ENCODE measurements at regions not wholly inside any gene's neighbourhood (a gene's known extent, or its start where the extent isn't known, plus 50 kb on each side); places are given as distances from the start of the nearest gene placed in this dataset.
"Not testable (repeated sequence)": the region's sequence is repeated elsewhere in the genome, so short reads cannot be mapped to it uniquely, and the experiment has no call there.

DNA sequence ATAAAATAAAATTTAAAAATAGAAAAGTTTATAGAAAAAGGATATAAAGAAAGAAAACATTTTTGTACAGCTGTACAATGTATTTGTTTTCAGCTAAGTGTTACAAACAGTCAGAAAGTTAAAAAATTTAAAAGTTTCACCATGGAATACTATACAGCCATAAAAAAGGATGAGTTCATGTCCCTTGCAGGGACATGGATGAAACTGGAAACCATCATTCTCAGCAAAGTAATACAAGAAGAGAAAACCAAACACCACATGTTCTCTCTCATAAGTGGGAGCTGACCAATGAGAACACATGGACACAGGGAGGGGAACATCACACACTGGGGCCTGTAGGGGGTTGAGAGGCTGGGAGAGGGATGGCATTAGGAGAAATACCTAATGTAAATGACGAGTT is 229.9 kb upstream of the MCHR2 start:
- DNase-seq, result not testable (repeated sequence)

DNA sequence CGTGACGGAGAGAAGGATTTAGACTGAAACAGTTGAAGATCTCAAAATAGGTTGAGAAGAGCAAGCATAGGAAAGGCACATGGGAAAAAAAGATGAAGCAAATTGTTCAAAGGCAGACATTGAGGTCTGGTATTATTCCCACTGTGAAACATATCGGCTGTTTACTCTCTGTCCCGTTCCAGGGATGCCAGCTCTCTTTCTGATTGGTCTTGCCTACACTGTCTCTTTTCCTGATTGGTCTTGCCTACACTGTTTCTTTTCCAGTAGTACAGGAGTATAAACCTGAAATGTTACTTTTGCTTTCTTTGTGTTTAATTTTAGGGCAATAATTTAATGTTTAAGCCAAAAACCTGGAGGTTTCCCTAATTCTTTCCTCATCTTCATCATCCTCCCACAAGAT is 226.5 kb upstream of the MCHR2 start:
- no peak for DNase-seq

DNA sequence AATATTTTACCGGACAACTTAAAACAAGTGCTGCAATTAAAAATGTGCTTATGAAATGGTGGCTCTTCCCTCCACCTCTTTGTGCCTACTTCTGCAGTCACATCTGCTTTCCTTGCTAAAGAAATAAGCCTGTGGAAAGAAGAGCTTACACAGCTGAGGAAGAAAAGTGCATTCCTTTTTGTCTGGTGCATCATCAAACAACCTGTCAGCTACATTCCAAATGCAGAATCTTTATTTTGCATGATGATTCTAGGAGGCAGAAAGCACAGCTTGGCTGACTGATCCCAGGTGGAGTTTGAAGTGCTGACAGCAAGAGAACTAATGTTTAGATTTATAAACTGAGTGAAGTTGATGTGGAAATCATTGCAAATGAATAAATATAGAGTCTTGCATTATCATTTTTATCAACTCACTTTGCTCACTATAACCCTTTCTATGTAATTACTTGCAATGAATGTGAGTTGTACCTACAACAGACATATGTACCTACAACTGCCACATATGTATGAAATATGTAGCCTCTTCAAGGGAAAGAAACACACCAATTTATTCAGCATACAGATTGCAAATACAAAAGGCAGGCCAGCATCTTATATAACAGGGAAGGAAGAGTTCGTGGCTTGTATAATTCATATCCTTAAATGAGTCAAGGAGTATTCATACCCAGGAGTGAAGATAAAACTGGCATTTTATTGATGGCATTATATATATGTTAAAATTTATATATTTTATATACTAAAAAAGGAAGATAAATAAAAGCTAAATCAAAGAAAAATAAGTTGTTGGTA is 223.4 kb upstream of the MCHR2 start:
- DNase-seq, result no peak

DNA sequence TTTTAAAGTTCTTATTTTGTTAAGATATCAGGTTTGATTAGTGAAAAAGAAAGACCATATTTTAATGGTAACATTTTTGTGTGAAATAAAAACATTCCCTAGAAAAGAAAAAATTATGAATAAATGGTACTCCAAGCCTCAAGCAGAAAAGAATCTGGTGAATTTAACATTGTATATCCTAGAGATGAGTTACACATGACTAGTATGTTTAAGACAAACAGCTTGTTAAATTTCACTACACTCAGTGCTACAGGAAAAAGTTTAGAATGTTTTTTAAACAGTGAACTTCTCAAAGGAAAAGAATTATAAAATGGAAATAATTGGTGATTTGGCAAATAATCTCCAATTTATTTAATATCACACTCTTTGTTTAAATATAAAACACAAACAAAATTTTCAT is 222.7 kb upstream of the MCHR2 start:
- DNase-seq, result no peak

DNA sequence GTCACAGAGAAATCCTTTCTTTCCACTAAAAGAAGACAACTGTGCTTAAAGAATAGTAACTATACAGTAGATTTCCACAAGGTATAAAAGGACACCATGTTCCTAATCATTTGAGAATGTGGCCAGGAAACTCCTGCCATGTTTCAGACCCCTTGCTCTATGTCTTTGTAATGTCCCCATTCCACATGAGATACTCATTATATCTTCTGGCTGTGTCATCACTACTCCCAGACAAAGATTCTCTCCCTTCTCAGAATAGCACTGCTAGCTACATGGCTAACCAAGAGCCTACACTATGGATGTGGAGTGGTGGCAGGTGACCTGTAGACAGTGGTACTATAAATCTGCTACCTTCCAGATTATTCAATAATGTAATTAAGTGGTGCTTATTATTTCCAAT is 218.1 kb upstream of the MCHR2 start:
- no peak for DNase-seq

DNA sequence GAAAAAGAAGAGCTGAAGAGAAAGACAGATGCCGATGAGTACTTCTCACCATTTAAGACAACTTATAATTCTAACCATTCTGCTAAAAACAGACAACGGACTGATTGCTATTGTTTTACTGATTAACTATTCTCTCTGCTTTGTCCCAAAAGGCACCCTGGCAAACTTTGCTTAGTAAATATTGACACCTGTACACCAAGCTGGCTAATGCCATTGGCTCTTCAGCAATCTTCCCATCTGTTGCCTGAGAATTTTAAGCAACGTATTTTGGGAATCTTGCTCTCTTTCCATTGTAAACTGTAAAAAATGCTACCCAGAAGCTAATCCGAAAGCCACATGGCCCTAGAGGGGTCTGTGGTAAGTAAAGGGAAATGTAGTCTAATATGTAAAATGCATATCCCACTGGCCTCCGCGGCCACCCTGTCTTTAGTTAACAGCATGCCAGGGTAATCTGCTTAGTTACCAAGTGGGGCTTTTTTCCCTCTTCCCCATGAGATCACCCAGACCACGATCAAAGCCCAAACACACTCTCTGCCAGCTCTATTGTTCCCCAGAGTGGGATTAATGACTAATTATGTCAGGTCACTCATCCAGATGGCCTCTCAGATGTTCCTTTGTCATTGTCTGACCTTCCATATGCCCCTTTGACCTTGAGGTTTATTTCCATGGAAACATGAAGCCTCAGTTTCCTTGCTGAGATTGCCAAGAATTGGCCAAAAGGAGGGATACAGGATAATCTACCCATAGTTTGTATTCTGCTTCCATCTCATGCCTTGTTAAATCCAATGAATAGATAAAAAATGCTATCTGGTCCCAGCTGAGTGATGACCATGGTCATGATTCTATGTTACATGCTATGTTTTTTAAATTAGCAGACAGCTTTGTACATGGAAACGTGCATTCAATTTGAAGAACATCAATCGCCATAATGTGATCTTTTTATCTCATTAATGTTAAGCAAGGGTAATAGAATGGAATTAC is 216.4 kb upstream of the MCHR2 start:
- no peak for DNase-seq

DNA sequence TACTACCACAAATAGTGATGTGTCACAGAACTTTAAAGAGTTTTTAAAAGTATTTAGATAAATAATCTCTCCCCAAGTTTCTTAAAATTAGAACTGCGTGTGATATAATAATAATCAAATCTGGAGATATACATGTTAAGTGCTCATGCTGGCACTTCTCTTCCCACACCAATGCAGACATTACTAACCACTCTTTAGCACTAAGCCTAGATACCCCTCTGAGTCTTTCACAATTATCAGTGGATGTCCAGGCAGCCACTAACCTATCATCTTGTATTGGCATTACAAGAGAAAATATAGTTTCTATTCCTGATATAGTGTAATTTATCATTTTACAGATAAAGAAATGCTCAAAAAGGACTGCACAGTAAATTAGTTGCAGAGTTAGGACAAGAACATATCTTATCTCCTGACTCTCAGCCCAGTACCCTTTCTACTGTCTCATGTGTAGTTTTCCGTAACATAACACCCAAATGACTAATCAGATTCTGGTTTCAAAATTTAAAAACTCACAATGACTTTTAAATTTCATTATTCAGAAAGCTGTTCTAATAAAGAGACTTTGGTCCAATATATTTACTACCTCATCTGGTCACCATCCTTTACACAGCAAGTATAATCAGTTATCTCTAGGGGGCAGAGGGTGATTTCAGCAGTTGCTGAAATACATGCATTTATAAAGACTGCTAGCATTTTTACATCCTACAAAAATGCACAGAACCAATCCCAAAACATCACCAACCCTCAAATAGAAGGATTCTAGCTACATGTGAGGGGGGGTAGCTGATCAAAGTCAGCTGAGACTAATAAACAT is 215.5 kb upstream of the MCHR2 start:
- no peak for DNase-seq

DNA sequence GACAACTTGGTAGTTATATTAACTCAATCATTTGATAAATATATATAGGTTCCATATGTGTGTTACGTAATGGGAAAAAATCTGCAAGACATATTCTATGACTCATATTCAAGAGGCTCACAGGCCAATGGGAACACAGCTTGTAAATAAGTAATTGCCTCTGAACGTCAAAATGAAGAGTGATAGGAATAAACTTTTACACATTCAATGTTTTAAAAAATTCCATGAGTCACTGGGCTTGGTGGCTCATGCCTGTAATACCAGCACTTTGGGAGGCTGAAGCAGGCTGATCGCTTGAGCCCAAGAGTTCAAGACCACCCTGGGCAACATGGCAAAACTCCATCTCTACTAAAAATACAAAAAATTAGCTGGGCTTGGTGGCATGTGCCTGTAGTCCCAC is 209.4 kb upstream of the MCHR2 start:
- DNase-seq, result no peak

DNA sequence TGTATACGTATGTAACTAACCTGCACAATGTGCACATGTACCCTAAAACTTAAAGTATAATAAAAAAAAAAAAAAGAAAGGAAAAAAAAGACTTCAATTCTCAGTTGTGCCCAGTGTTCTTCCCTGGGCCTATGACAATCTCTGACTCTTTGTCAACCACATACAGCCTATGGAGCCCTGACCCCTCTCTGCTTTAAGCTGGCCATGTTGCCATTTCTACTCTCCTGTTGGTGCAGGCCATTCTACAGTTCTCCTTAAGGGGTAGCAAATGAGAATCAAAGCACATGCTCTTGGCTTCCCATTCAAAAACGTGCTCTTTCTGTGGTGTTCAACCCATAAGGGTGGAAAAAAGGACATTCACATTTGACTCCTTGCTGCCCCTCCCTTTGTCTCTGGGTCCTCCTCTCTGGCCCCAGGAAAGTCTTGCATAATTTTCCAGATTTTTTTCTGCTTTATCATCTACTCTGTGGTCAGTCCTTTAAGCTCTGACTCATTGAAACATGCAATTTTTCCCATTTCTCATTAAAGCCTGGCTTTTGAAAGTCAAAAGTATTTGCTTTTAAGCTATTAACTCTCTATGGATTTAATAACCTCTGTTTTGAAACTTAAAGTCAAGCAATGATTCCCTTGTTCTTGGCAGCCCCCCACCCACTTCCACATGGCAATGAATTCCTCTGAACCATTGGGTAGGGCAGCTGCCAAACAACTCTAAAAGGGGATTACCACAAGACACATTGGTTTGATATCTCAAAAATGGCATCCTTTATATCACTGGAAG is 208.6 kb upstream of the MCHR2 start:
- no peak for DNase-seq

DNA sequence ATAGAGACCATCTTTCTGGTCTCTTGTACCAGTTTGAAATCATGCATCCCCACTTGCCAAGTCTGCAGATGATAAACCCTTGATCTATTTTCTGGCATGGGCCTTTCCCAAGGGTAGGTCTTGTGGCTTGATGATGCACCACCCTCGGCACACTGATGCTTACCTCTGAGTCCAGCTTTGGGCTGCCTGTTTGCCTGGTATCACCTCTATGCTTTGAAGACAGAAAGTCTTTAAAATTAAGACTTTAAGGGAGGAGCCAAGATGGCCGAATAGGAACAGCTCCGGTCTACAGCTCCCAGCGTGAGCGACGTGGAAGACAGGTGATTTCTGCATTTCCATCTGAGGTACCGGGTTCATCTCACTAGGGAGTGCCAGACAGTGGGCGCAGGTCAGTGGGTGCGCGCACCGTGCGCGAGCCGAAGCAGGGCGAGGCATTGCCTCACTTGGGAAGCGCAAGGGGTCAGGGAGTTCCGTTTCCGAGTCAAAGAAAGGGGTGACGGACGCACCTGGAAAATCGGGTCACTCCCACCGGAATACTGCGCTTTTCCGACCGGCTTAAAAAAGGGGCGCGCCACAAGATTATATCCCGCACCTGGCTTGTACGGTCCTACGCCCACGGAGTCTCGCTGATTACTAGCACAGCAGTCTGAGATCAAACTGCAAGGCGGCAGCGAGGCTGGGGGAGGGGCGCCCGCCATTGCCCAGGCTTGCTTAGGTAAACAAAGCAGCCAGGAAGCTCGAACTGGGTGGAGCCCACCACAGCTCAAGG is 202.4 kb upstream of the MCHR2 start:
- DNase-seq, result not testable (repeated sequence)

DNA sequence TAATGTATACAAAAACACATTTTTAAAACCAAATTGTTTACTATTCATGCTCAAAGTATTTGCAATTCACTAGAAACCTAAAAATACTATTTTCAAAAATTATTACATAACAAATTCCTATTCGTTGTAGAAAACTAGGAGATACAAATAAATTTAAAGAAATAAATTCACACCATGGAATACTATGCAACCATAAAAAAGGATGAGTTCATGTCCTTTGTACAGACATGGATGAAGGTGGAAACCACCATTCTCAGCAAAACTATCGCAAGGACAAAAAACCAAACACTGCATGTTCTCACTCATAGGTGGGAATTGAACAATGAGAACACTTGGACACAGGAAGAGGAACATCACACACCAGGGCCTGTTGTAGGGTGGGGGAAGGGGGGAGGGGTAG is 201.2 kb upstream of the MCHR2 start:
- DNase-seq, result not testable (repeated sequence)

DNA sequence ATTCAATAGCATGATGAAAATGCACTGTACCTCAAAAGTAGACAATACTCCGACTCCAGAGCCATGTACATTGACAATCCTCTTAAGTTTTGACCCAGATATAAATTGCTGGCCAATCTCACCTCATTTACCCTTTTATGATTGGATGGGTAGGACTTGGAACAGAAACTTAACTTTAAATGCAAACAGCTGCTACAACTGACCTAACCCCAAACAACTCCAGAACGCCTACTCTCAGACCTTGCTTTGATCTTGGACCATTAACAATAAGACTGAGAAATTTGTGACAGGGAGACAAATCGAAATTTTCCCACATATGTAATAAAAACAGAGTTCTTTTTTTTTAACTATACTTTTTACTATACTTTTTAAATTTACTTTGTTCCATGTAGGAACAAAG is 200.5 kb upstream of the MCHR2 start:
- no peak for DNase-seq

DNA sequence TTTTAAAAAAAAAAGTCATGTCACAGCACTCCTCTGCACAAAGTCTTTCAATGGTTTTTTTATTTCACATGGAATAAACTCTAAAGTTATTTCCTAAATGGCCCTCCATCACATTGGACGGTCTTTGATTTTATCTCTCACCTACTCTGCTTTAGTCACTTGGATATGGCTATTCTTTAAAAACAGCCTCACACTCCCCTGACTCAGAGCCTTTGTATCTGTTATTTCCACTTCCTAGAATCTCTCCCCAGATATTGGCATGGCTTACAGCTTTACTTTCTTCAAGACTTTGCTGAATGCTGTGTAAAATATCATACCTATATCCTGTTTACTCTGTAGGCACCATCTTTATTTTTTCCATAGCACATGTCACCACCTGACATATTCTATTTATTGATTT is 194.7 kb upstream of the MCHR2 start:
- no peak for DNase-seq

DNA sequence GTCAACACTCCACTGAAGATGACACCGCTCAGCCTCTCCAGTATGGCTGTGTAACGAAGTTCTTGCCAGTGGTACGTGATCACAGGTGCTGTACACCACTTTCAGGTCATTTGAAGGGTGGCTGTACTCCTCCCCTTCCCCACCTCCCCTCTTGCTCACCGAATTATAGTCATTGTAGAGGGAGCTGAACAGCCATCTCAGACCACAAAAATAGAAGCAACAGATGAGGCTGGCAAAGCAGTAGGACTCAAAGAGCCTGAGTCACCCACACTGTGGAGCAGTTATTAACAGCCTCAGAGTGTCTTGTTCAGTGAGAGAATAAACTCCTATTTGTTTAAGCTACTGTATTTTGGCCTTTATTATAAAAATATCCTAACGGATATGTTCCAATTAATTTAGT is 192.5 kb upstream of the MCHR2 start:
- no peak for DNase-seq

DNA sequence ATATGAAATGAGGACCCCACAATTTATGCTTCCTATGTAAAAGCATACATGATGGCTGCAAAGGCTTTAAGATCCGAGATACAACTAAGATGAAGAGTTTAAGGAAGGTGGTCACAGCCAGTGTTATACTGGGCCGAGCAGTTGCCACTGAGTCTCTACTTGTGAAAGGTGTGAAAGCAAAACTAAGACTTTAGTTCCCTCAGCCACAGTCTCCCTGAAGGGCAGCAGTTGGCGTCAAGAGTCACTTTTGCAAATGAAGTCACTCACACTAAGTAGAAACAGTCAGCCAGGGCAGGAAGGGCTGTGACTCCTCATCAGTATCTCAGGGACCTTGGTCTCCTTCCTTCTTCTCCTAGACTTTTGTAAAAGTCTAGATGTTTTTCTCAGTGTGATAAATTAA is 191.6 kb upstream of the MCHR2 start:
- no peak for DNase-seq

DNA sequence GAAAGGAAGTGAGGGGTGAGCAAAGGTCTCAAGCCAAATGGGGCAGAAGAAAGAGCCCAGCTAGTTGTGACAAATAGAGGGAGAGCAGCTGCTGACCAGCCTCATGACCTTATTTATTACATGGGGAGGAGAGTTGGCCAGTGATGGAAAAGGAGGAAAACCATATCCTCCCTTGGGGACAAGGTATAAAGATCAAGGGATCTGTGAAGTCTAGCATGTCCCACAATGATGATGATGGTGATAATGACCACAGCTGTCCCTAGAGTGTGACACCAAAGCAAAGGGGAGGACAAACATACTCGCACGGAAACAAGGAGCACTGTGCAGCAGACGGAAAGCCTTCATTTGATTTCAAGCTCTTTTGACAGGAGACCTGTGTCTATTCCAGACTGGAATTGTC is 190.4 kb upstream of the MCHR2 start:
- no peak for DNase-seq

DNA sequence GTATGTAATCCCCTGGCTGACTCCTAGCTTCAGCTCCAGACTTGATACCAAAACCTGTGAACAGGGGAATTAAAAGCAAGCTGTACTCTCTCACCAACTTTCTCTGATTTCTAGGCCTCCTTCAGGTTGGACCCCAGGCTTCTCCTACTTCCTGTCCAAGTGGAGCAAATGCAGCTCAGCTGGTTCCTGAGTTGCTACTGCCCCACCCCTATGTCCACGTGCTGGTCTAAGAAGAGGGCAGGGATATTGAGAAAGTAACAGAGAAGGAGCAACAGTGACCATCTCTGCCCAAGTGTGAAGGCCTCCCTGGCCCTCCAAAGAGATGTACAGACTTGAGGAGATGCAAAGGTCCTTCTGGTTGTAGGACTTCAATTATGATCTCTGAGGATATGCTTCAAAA is 188.3 kb upstream of the MCHR2 start:
- no peak for DNase-seq

DNA sequence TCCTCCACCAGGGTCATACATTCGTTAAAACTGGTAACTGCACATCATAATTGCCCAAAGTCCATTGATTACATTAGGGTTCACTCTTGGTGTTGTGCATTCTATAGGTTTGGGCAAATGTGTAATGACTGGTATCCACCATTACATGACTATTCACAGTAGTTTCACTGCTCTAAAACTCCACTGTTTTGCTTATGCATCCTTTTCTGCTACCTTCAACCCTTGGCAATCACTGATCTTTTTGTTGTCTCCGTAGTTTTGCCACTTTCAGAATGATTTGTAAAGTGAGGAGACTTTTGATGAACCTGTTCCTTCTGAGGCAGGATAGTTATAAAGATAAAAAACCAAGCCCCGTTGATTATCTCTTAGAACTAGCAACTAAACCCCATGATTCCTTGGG is 187.3 kb upstream of the MCHR2 start:
- no peak for DNase-seq

DNA sequence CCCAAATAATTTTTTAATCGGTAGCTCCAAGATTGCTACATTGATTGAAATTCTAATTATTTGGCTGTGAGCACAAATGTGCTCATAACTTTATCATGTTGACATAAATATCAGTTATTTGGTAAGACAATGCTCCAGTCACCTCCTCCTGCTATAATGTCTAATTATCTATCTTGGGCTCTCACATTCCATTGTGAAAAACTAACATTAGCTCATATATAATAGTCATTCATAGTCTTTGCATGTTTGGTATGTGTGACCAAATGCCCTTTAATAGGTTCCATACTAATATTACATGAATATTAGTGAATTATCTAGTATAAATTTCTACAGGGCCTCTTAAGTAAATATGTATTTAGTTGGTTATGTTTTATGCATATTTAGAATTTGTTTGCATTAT is 185.6 kb upstream of the MCHR2 start:
- DNase-seq, result no peak

DNA sequence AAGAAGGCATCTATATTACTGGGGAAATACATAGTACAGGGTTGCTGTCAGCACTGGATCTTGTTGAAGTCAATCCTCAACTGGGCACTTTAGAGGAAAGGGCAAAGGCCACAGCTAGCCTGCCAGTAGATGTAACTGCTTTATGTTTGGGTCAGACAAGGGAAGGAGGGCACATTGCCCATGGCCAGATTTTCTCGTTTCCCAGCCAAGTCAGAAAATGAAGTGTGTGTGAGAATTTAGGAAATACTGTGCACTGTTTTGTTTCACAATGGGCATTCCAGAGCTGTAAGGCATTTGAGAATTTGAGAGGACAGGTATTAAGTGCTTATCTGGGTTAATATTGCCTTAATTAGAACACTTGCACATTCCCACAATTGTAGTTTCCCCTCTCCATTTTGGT is 183.9 kb upstream of the MCHR2 start:
- DNase-seq, result no peak

DNA sequence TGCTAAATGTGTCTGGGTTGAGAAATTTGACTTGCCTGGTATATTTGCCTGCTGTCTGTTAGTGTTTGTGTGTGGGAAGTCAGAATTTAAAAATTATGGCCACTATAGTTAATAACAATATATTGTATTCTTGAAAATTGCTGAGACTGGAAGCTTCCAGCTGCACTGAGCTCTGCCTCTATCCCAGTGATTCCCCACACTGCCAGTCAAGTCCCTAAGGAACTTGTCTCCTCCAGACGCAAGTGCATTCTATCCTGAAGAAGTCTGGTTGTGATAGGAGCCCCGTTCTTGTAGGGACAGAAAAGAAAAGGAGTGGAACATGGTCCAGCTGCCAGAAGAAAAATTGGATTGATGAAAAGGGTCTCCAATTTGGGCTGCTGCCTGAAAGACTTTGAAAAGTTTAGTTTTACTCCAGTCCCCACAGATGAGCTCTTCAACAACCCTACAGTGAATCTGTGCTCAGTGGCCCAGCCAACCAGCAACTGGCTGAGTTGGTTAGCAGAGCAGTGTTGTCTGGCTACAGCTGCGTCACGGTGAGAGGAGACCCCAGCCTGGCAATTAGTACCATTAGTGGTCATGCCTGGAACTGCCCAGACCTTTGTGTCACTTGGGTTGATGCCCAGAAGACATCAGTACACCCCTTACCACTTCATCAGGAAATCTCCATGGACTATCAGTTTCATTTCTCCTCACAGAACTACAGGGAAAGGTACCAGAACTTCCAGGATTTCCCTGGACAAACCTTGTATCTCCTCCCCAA is 183.1 kb upstream of the MCHR2 start:
- DNase-seq, result no peak

Data from Kasumi-1 (cell line).